H9 (cell line): ENCODE measurements at regions not wholly inside any gene's neighbourhood (a gene's known extent, or its start where the extent isn't known, plus 50 kb on each side); places are given as distances from the start of the nearest gene placed in this dataset.

Experiments used
- DNase-seq: peaks from one replicate; pipeline ENCODE4 v3.0.0-alpha.2; 2017
- H2AFZ ChIP-seq: one replicate; pipeline ENCODE4 v1.6.1; 2013; ENCODE audit warnings: mild to moderate bottlenecking, low read length, control low read depth, moderate library complexity
- H2AK5ac ChIP-seq: 2 replicates; pipeline ENCODE4 v1.6.1; 2013; ENCODE audit warnings: low read length, control low read depth, mixed read lengths; ENCODE audit not compliant: insufficient read length
- H2BK120ac ChIP-seq: one replicate; pipeline ENCODE4 v1.6.1; 2013; ENCODE audit warnings: low read depth, mild to moderate bottlenecking, low read length, control low read depth, inconsistent platforms; ENCODE audit not compliant: poor library complexity, severe bottlenecking
- H2BK12ac ChIP-seq: 2 replicates; pipeline ENCODE4 v1.6.1; 2013; ENCODE audit warnings: low read length, control low read depth, mixed read lengths, low read depth; ENCODE audit not compliant: insufficient read length
- H2BK15ac ChIP-seq: 2 replicates; pipeline ENCODE4 v1.6.1; 2013; ENCODE audit warnings: low read depth, low read length, control low read depth
- H2BK20ac ChIP-seq: one replicate; pipeline ENCODE4 v1.6.1; 2013; ENCODE audit warnings: low read depth, mild to moderate bottlenecking, low read length, control low read depth, inconsistent platforms; ENCODE audit not compliant: poor library complexity, severe bottlenecking
- H2BK5ac ChIP-seq: 2 replicates; pipeline ENCODE4 v1.6.1; 2013; ENCODE audit warnings: low read length, control low read depth, mixed read lengths; ENCODE audit not compliant: insufficient read length
- H3K14ac ChIP-seq: 2 replicates; pipeline ENCODE4 v1.6.1; 2013; ENCODE audit warnings: low read length, control low read depth; ENCODE audit not compliant: insufficient read depth
- H3K18ac ChIP-seq: 2 replicates; pipeline ENCODE4 v1.6.1; 2013; ENCODE audit warnings: low read depth, mild to moderate bottlenecking, mixed read lengths, low read length, control low read depth; ENCODE audit not compliant: insufficient read length
- H3K23ac ChIP-seq: 2 replicates; pipeline ENCODE4 v1.6.1; 2013; ENCODE audit warnings: low read length, control low read depth, mixed read lengths, low read depth; ENCODE audit not compliant: insufficient read length
- H3K23me2 ChIP-seq: 2 replicates; pipeline ENCODE4 v1.6.1; 2013; ENCODE audit warnings: low read depth, mild to moderate bottlenecking, mixed read lengths, low read length, control low read depth; ENCODE audit not compliant: insufficient read length, poor library complexity, severe bottlenecking
- H3K27ac ChIP-seq: 2 replicates; pipeline ENCODE4 v1.5.1; 2013; ENCODE audit warnings: low read length, control low read depth, mixed read lengths, low read depth; ENCODE audit not compliant: insufficient read length
- H3K27me3 ChIP-seq: 2 replicates; pipeline ENCODE4 v1.6.1; 2013; ENCODE audit warnings: low read length, control low read depth, inconsistent platforms; ENCODE audit not compliant: insufficient read depth
- H3K4ac ChIP-seq: 2 replicates; pipeline ENCODE4 v1.6.1; 2013; ENCODE audit warnings: low read depth, mild to moderate bottlenecking, control low read depth, inconsistent platforms, low read length, moderate library complexity
- H3K4me1 ChIP-seq: 2 replicates; pipeline ENCODE4 v1.6.1; 2013; ENCODE audit warnings: low read length, control low read depth, inconsistent platforms; ENCODE audit not compliant: insufficient read depth
- H3K4me2 ChIP-seq: 2 replicates; pipeline ENCODE4 v1.6.1; 2013; ENCODE audit warnings: low read length, control low read depth, mixed read lengths; ENCODE audit not compliant: insufficient read length, insufficient read depth
- H3K56ac ChIP-seq: 2 replicates; pipeline ENCODE4 v1.6.1; 2013; ENCODE audit warnings: low read depth, mild to moderate bottlenecking, mixed read lengths, low read length, control low read depth; ENCODE audit not compliant: insufficient read length
- H3K79me1 ChIP-seq: 2 replicates; pipeline ENCODE4 v1.6.1; 2013; ENCODE audit warnings: low read depth, mild to moderate bottlenecking, moderate library complexity, low read length, control low read depth, inconsistent platforms; ENCODE audit not compliant: insufficient read depth, poor library complexity, severe bottlenecking
- H3K79me2 ChIP-seq: 2 replicates; pipeline ENCODE4 v1.6.1; 2013; ENCODE audit warnings: low read length, control low read depth, inconsistent platforms; ENCODE audit not compliant: insufficient read depth
- H3K9ac ChIP-seq: 2 replicates; pipeline ENCODE4 v1.6.1; 2013; ENCODE audit warnings: low read length, control low read depth, mixed read lengths; ENCODE audit not compliant: insufficient read length; ENCODE audit errors: extremely low read depth
- H3K9me3 ChIP-seq: one replicate; pipeline ENCODE4 v1.6.1; 2013; ENCODE audit warnings: low read depth, low read length, inconsistent platforms; ENCODE audit not compliant: control insufficient read depth
- H3T11ph ChIP-seq: one replicate; pipeline ENCODE4 v1.6.1; 2013; ENCODE audit warnings: mild to moderate bottlenecking, low read length, control low read depth, inconsistent platforms
- H4K20me1 ChIP-seq: one replicate; pipeline ENCODE4 v1.6.1; 2013; ENCODE audit not compliant: control insufficient read depth, insufficient read length, insufficient read depth
- H4K5ac ChIP-seq: 2 replicates; pipeline ENCODE4 v1.6.1; 2013; ENCODE audit warnings: low read depth, mild to moderate bottlenecking, mixed read lengths, low read length, control low read depth; ENCODE audit not compliant: insufficient read length
- H4K8ac ChIP-seq: replicated peaks from 2 replicates; pipeline ENCODE4 v1.6.1; 2013; ENCODE audit warnings: low read length, control low read depth, mixed read lengths, low read depth; ENCODE audit not compliant: insufficient read length
- H4K91ac ChIP-seq: 2 replicates; pipeline ENCODE4 v1.6.1; 2013; ENCODE audit warnings: low read depth, mild to moderate bottlenecking, moderate library complexity, mixed read lengths, low read length, control low read depth; ENCODE audit not compliant: insufficient read length
- H3K27ac Mint-ChIP-seq, 3 experiments: 2 replicates in 2 of 3; 3 replicates in 1 of 3; pipeline ENCODE4 v1.8.0; 2020 to 2021; ENCODE audit warnings: mixed read lengths in 3 of 3, mild to moderate bottlenecking in 1 of 3, moderate library complexity in 1 of 3
- H3K27me3 Mint-ChIP-seq: 2 replicates; pipeline ENCODE4 v1.8.0; 2021; ENCODE audit warnings: low read depth, mild to moderate bottlenecking, moderate library complexity, mixed read lengths
- H3K36me3 Mint-ChIP-seq, 3 experiments: 2 replicates in 2 of 3; 3 replicates in 1 of 3; pipeline ENCODE4 v1.8.0; 2020 to 2021; ENCODE audit warnings: low read depth in 3 of 3, mixed read lengths in 3 of 3; ENCODE audit not compliant: insufficient read depth in 1 of 3
- H3K4me1 Mint-ChIP-seq, 2 experiments: 2 replicates each; pipeline ENCODE4 v1.8.0; 2020; ENCODE audit warnings: mixed read lengths in 2 of 2
- H3K4me3 Mint-ChIP-seq, 2 experiments: 2 replicates in 1 of 2; 3 replicates in 1 of 2; pipeline ENCODE4 v1.8.0; 2020 to 2021; ENCODE audit warnings: mild to moderate bottlenecking in 2 of 2, mixed read lengths in 2 of 2, moderate library complexity in 1 of 2
- H3K9me3 Mint-ChIP-seq, 2 experiments: 2 replicates in 1 of 2; 3 replicates in 1 of 2; pipeline ENCODE4 v1.8.0; 2020; ENCODE audit warnings: mild to moderate bottlenecking in 2 of 2, mixed read lengths in 2 of 2, moderate library complexity in 1 of 2
- WGBS: extraction: QIAGEN DNeasy Blood & Tissue Kit; methylation state at CpG from one replicate; pipeline ENCODE4 v1.1.7; 2013; ENCODE audit warnings: missing lambda C conversion rate, low lambda C conversion rate, mixed read lengths; ENCODE audit not compliant: insufficient read length; ENCODE audit errors: extremely low coverage; 5-methylcytosine and 5-hydroxymethylcytosine counted together
- TF ChIP-seq, protein P1 (sequence below): fragments of 200-600 bp; sonication (generic); conservative IDR thresholded peaks from 3 replicates; pipeline ENCODE4 v1.8.0; 2021; ENCODE audit warnings: antibody characterized with exemption, mild to moderate bottlenecking

DNA sequence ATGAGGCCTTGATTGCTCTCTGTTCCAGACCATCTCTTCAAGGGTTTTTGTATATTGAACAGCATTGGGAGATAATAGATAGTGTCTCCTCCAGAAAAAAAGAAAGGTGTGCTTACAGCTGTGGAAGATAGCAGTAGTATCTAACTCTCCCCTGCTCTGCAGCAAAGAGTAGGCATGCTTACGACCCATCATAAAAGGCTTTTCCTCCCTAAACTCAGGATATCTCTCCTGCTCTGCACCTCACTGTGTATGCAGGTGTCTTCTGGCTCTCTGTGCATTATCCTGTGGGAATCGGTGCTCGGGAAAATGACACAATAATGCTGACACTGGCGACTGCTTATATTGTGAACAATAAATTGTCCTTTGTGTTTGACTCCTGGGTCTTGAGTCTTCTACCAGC, 216.0 kb downstream of the RAB28 start:
- H3K18ac ChIP-seq = no peak overlapping the region
- H3K27ac Mint-ChIP-seq = peak overlapping the region; percentile 22 to 86 (median 58); a peak in 2 of 7 replicates
- H2BK5ac ChIP-seq = no peak overlapping the region
- peaks cover 0 to 5% (median 0%) of the 10 kb centered on the region in 3 experiments; a peak in 2 of 7 replicates for H3K36me3 Mint-ChIP-seq
- no peak overlapping the region for H2BK20ac ChIP-seq
- H3K4me1 ChIP-seq = peaks cover 3% of the 10 kb centered on the region; the same call in 1 of the 2 replicates
- TF ChIP-seq, protein P1, sequence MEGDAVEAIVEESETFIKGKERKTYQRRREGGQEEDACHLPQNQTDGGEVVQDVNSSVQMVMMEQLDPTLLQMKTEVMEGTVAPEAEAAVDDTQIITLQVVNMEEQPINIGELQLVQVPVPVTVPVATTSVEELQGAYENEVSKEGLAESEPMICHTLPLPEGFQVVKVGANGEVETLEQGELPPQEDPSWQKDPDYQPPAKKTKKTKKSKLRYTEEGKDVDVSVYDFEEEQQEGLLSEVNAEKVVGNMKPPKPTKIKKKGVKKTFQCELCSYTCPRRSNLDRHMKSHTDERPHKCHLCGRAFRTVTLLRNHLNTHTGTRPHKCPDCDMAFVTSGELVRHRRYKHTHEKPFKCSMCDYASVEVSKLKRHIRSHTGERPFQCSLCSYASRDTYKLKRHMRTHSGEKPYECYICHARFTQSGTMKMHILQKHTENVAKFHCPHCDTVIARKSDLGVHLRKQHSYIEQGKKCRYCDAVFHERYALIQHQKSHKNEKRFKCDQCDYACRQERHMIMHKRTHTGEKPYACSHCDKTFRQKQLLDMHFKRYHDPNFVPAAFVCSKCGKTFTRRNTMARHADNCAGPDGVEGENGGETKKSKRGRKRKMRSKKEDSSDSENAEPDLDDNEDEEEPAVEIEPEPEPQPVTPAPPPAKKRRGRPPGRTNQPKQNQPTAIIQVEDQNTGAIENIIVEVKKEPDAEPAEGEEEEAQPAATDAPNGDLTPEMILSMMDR = no peak
- no peaks in the 10 kb centered on the region for H3K9me3 ChIP-seq
- no peak overlapping the region for H3K4me3 Mint-ChIP-seq
- H3K56ac ChIP-seq = no peak overlapping the region
- no peaks in the 10 kb centered on the region for H3K79me1 ChIP-seq
- H3K79me2 ChIP-seq = no peaks in the 10 kb centered on the region
- no peak overlapping the region for H3K9ac ChIP-seq
- H3K27ac ChIP-seq = no peak overlapping the region
- no peak overlapping the region for H3T11ph ChIP-seq
- no peak overlapping the region for H3K4ac ChIP-seq
- peaks cover 7 to 9% of the 10 kb centered on the region in 2 experiments; a peak in 4 of 5 replicates for H3K9me3 Mint-ChIP-seq
- H2BK120ac ChIP-seq = no peak overlapping the region
- H4K20me1 ChIP-seq = no peaks in the 10 kb centered on the region
- H3K14ac ChIP-seq = no peak overlapping the region
- H3K4me2 ChIP-seq = no peak overlapping the region
- no peak overlapping the region for H2AFZ ChIP-seq
- H4K5ac ChIP-seq = no peak overlapping the region
- H3K23me2 ChIP-seq = no peaks in the 10 kb centered on the region
- no peaks in the 10 kb centered on the region for H3K27me3 ChIP-seq
- no peak overlapping the region for H4K8ac ChIP-seq
- H3K4me1 Mint-ChIP-seq = peaks cover 24 to 27% of the 10 kb centered on the region in 2 experiments
- H3K23ac ChIP-seq = no peak overlapping the region
- no CpG with 5 or more reads among the region's 4 CpGs for WGBS
- no peak overlapping the region for H4K91ac ChIP-seq
- DNase-seq = no peak
- H2AK5ac ChIP-seq = no peak overlapping the region
- H3K27me3 Mint-ChIP-seq = no peaks in the 10 kb centered on the region
- no peak overlapping the region for H2BK15ac ChIP-seq
- H2BK12ac ChIP-seq = no peak overlapping the region
